Fibroblast of lung (primary cell): ENCODE measurements at regions not wholly inside any gene's neighbourhood (a gene's known extent, or its start where the extent isn't known, plus 50 kb on each side); places are given as distances from the start of the nearest gene placed in this dataset.

Source experiments
- DNase-seq, 2 donors: peaks; one replicate each; pipeline versions ENCODE4 v3.0.0 to v3.0.0-alpha.2; 2010; ENCODE audit warnings: low read depth in 2 of 2
- H2AFZ ChIP-seq: 2 replicates; pipeline ENCODE4 v1.5.1; 2012; ENCODE audit warnings: low read length, control low read depth, inconsistent platforms
- H3K27ac ChIP-seq: 2 replicates; pipeline ENCODE4 v1.5.1; 2011; ENCODE audit warnings: low read length, control low read depth; ENCODE audit not compliant: insufficient read depth
- H3K27me3 ChIP-seq: 2 replicates; pipeline ENCODE4 v1.5.1; 2011; ENCODE audit warnings: mild to moderate bottlenecking, low read length; ENCODE audit not compliant: control insufficient read depth, insufficient read depth
- H3K36me3 ChIP-seq: 2 replicates; pipeline ENCODE4 v1.5.1; 2011; ENCODE audit warnings: low read length; ENCODE audit not compliant: control insufficient read depth, insufficient read depth
- H3K4me1 ChIP-seq: 2 replicates; pipeline ENCODE4 v1.5.1; 2011; ENCODE audit warnings: low read length; ENCODE audit not compliant: control insufficient read depth, insufficient read depth; ENCODE audit errors: extremely low read depth
- H3K4me2 ChIP-seq: 2 replicates; pipeline ENCODE4 v1.5.1; 2011; ENCODE audit warnings: low read length, control low read depth; ENCODE audit not compliant: insufficient read depth; ENCODE audit errors: extremely low read depth
- H3K4me3 ChIP-seq, 4 experiments: fragments of 200-600 bp in 1 of 4; sonication (generic) in 1 of 4; replicated peaks in 1 of 4; 2 replicates each; pipeline ENCODE4 v1.5.1; 2011 to 2016; ENCODE audit warnings: low read length in 4 of 4, low read depth in 3 of 4, mild to moderate bottlenecking in 3 of 4, control low read depth in 2 of 4, inconsistent platforms in 1 of 4, mixed read lengths in 1 of 4; ENCODE audit not compliant: insufficient read depth in 1 of 4; ENCODE audit errors: control extremely low read depth in 1 of 4
- H3K79me2 ChIP-seq: 2 replicates; pipeline ENCODE4 v1.5.1; 2012; ENCODE audit warnings: mild to moderate bottlenecking, low read length, inconsistent platforms; ENCODE audit not compliant: control insufficient read depth, insufficient read depth
- H3K9ac ChIP-seq: 2 replicates; pipeline ENCODE4 v1.5.1; 2011; ENCODE audit warnings: mild to moderate bottlenecking, low read length, control low read depth; ENCODE audit not compliant: insufficient read depth
- H3K9me3 ChIP-seq: 2 replicates; pipeline ENCODE4 v1.5.1; 2012; ENCODE audit warnings: low read depth, low read length; ENCODE audit not compliant: control insufficient read depth, insufficient read depth
- H4K20me1 ChIP-seq: 2 replicates; pipeline ENCODE4 v1.5.1; 2011; ENCODE audit warnings: low read length; ENCODE audit not compliant: control insufficient read depth, insufficient read depth; ENCODE audit errors: extremely low read depth
- EZH2 ChIP-seq: IDR thresholded peaks from 2 replicates; pipeline ENCODE4 v1.5.1; 2012; ENCODE audit warnings: low read length, control low read depth, mild to moderate bottlenecking; ENCODE audit errors: missing control alignments
- TF ChIP-seq, protein P1 (sequence below), 2 donors: IDR thresholded peaks in 1 of 2; conservative IDR thresholded peaks in 1 of 2; 1 replicate in 1 of 2; 2 replicates in 1 of 2; pipeline ENCODE4 v1.5.1; 2011 to 2012; ENCODE audit warnings: low read length in 2 of 2, control low read depth in 1 of 2, inconsistent platforms in 1 of 2, low read depth in 1 of 2, mild to moderate bottlenecking in 1 of 2

DNA sequence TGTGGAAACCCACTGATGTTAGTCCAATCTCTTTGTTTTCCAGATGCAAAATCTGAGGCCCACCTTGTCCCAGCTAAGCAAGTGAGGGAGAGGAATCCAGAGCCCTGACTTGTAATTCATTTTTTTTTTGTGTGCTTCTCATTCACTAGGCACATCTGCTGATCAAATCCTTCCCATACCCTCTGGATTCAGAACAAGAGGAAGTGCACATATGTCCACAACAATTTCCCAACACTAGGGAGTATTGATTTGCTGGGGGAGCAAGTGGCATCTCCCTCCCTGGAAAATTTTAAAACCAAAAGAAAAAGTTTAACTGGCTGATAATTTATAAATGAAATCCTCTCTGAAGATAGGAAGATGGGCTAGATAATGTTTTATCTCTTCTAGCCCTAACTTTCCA, 94.6 kb upstream of the RFC3 start:
- Histone ChIP-seq H3K4me2 (no peak overlapping the region), H3K9me3 (no peaks in the 10 kb centered on the region), H3K4me3 (no peak overlapping the region), H3K9ac (no peak overlapping the region), H2AFZ (peak overlapping the region; percentile 55), H4K20me1 (no peaks in the 10 kb centered on the region), H3K27me3 (no peaks in the 10 kb centered on the region), H3K4me1 (no peaks in the 10 kb centered on the region), H3K27ac (peak overlapping the region; percentile 4), H3K79me2 (no peaks in the 10 kb centered on the region), H3K36me3 (no peaks in the 10 kb centered on the region)
- peak in 1 of 2 donors; percentile 11 for DNase-seq
- TF ChIP-seq, protein P1, sequence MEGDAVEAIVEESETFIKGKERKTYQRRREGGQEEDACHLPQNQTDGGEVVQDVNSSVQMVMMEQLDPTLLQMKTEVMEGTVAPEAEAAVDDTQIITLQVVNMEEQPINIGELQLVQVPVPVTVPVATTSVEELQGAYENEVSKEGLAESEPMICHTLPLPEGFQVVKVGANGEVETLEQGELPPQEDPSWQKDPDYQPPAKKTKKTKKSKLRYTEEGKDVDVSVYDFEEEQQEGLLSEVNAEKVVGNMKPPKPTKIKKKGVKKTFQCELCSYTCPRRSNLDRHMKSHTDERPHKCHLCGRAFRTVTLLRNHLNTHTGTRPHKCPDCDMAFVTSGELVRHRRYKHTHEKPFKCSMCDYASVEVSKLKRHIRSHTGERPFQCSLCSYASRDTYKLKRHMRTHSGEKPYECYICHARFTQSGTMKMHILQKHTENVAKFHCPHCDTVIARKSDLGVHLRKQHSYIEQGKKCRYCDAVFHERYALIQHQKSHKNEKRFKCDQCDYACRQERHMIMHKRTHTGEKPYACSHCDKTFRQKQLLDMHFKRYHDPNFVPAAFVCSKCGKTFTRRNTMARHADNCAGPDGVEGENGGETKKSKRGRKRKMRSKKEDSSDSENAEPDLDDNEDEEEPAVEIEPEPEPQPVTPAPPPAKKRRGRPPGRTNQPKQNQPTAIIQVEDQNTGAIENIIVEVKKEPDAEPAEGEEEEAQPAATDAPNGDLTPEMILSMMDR (conservative IDR thresholded peaks at IDR 0.05 in 1 of 2, IDR thresholded peaks at IDR 0.05 in 1 of 2; ENCODE audit: low read depth in 1 of 2, low read length in 2 of 2) = no peak
- no peak for TF ChIP-seq EZH2

DNA sequence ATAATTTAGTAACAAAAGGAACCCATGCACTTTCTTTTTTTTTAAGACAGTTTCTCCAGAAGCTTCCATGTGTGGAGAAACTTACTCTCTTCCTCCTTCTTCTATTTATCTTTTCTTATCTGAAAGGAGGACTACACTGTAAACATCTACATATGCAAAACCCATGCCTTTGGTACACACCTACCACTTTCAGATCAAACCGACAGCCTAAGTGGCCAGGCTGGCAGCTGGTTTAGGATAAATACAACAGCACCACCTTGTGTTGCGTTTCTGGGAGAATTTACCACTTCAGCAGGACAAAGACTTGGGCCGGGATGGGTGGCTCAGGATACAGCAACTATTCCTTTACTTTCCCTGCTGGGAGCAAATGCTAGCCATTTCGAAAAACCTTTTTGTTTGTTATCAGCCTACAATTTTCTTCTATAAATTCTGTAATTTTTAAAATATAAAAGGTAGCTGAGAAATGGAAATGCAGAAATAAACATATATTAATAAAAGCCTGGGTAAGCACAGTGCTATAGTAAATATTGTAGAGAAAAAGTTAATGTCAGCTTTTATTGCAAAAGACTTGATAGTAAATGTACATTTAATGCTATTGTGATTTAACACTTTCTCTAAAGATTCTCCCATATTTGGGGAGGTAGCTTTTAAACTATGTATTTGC, 94.0 kb upstream of the RFC3 start:
- no peaks in the 10 kb centered on the region for H3K27me3 ChIP-seq
- no peak overlapping the region for H3K27ac ChIP-seq
- no peak overlapping the region for H3K9ac ChIP-seq
- peak; percentile 80 to 91 for DNase-seq
- H3K4me1 ChIP-seq = no peaks in the 10 kb centered on the region
- no peaks in the 10 kb centered on the region for H4K20me1 ChIP-seq
- peak overlapping the region; percentile 29 for H3K4me2 ChIP-seq
- H2AFZ ChIP-seq = no peak overlapping the region
- H3K36me3 ChIP-seq = no peaks in the 10 kb centered on the region
- H3K79me2 ChIP-seq = no peaks in the 10 kb centered on the region
- H3K4me3 ChIP-seq = no peak overlapping the region
- H3K9me3 ChIP-seq = no peaks in the 10 kb centered on the region
- TF ChIP-seq, protein P1 (conservative IDR thresholded peaks at IDR 0.05 in 1 of 2, IDR thresholded peaks at IDR 0.05 in 1 of 2; ENCODE audit: low read depth in 1 of 2, low read length in 2 of 2) = peak; percentile 75 to 79
- TF ChIP-seq EZH2 = no peak

DNA sequence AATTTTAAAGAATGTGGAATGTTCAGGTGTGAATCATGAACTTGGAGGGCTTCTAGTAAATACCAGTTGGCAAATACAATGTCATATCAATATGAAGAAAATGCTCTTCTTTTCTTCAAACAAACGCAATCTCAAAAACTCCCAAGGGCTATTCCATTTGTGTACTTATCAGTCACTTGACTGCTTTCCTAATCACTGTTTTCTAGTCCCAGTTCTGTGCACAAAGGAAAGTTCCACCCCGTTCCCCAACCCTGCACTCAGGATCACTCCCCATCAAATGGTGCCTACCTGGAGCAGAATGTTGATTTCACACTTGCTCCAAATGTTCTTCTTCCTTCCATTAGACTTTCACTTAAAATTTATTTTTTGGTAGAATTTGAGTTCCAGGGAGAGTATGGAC, 92.6 kb upstream of the RFC3 start:
- Histone ChIP-seq H3K9me3 (no peaks in the 10 kb centered on the region), H3K79me2 (no peaks in the 10 kb centered on the region), H3K36me3 (no peaks in the 10 kb centered on the region), H2AFZ (no peak overlapping the region), H3K4me1 (no peaks in the 10 kb centered on the region), H3K4me2 (no peak overlapping the region), H3K9ac (no peak overlapping the region), H3K4me3 (no peak overlapping the region), H4K20me1 (no peaks in the 10 kb centered on the region), H3K27me3 (no peaks in the 10 kb centered on the region), H3K27ac (no peak overlapping the region)
- DNase-seq = no peak
- no peak for TF ChIP-seq EZH2
- TF ChIP-seq, protein P1 (conservative IDR thresholded peaks at IDR 0.05 in 1 of 2, IDR thresholded peaks at IDR 0.05 in 1 of 2; ENCODE audit: low read depth in 1 of 2, low read length in 2 of 2) = no peak
